Neuron (in vitro differentiated cells): ENCODE measurements at regions not wholly inside any gene's neighbourhood (a gene's known extent, or its start where the extent isn't known, plus 50 kb on each side); places are given as distances from the start of the nearest gene placed in this dataset.

Experiments
- H2AFZ ChIP-seq: one replicate; pipeline ENCODE4 v1.6.1; 2013; ENCODE audit warnings: low read depth, mild to moderate bottlenecking, inconsistent platforms, low read length, moderate library complexity
- H3K27me3 ChIP-seq: one replicate; pipeline ENCODE4 v1.6.1; 2013; ENCODE audit warnings: low read length; ENCODE audit not compliant: insufficient read depth
- H3K36me3 ChIP-seq: one replicate; pipeline ENCODE4 v1.6.1; 2013; ENCODE audit warnings: low read length; ENCODE audit not compliant: insufficient read depth
- H3K4me1 ChIP-seq: one replicate; pipeline ENCODE4 v1.6.1; 2013; ENCODE audit warnings: low read length; ENCODE audit not compliant: insufficient read depth
- H3K4me3 ChIP-seq: 2 replicates; pipeline ENCODE4 v1.5.1; 2013; ENCODE audit warnings: mild to moderate bottlenecking, low read length, moderate library complexity
- H3K9me3 ChIP-seq: one replicate; pipeline ENCODE4 v1.6.1; 2013; ENCODE audit warnings: low read length

GRCh38 chr4:4782969-4783368 is 76.5 kb upstream of the MSX1 start:
- Histone ChIP-seq H3K27me3 (no peaks in the 10 kb centered on the region), H2AFZ (no peak overlapping the region), H3K4me1 (no peaks in the 10 kb centered on the region), H3K4me3 (no peak overlapping the region), H3K36me3 (no peaks in the 10 kb centered on the region), H3K9me3 (no peaks in the 10 kb centered on the region)

GRCh38 chr4:4781936-4782707 is 77.3 kb upstream of the MSX1 start:
- Histone ChIP-seq H3K4me3 (no peak overlapping the region), H2AFZ (no peak overlapping the region), H3K36me3 (no peaks in the 10 kb centered on the region), H3K4me1 (no peaks in the 10 kb centered on the region), H3K9me3 (no peaks in the 10 kb centered on the region), H3K27me3 (no peaks in the 10 kb centered on the region)

GRCh38 chr4:4780729-4781244 is 78.7 kb upstream of the MSX1 start:
- no peaks in the 10 kb centered on the region for H3K9me3 ChIP-seq
- no peaks in the 10 kb centered on the region for H3K27me3 ChIP-seq

GRCh38 chr4:4779486-4779885 is 80.0 kb upstream of the MSX1 start:
- no peaks in the 10 kb centered on the region for H3K9me3 ChIP-seq
- H3K27me3 ChIP-seq: no peaks in the 10 kb centered on the region
- no peak overlapping the region for H3K4me3 ChIP-seq
- no peaks in the 10 kb centered on the region for H3K36me3 ChIP-seq
- H2AFZ ChIP-seq: no peak overlapping the region
- no peaks in the 10 kb centered on the region for H3K4me1 ChIP-seq

More at GRCh38 chr4:4780729-4781244, 78.7 kb upstream of the MSX1 start:
- Histone ChIP-seq H3K4me1 (no peaks in the 10 kb centered on the region), H3K36me3 (no peaks in the 10 kb centered on the region), H3K4me3 (no peak overlapping the region), H2AFZ (no peak overlapping the region)

GRCh38 chr4:4779054-4779453 is 80.4 kb upstream of the MSX1 start:
- H3K4me3 ChIP-seq: no peak overlapping the region
- H2AFZ ChIP-seq: no peak overlapping the region
- no peaks in the 10 kb centered on the region for H3K4me1 ChIP-seq
- no peaks in the 10 kb centered on the region for H3K36me3 ChIP-seq
- no peaks in the 10 kb centered on the region for H3K27me3 ChIP-seq
- no peaks in the 10 kb centered on the region for H3K9me3 ChIP-seq

- no peaks in the 10 kb centered on the region for H3K27me3 ChIP-seq
- H3K4me1 ChIP-seq: no peaks in the 10 kb centered on the region
- no peaks in the 10 kb centered on the region for H3K36me3 ChIP-seq
- H3K4me3 ChIP-seq: no peak overlapping the region
- no peaks in the 10 kb centered on the region for H3K9me3 ChIP-seq
- H2AFZ ChIP-seq: no peak overlapping the region
Measured at GRCh38 chr4:4778554-4778953, 80.9 kb upstream of the MSX1 start.

- no peaks in the 10 kb centered on the region for H3K9me3 ChIP-seq
- H3K27me3 ChIP-seq: no peaks in the 10 kb centered on the region
- no peaks in the 10 kb centered on the region for H3K36me3 ChIP-seq
- H2AFZ ChIP-seq: no peak overlapping the region
- H3K4me3 ChIP-seq: no peak overlapping the region
- H3K4me1 ChIP-seq: no peaks in the 10 kb centered on the region
Measured at GRCh38 chr4:4776934-4777333, 82.5 kb upstream of the MSX1 start.

GRCh38 chr4:4776335-4776734 is 83.1 kb upstream of the MSX1 start:
- H3K4me3 ChIP-seq: no peak overlapping the region
- H3K9me3 ChIP-seq: no peaks in the 10 kb centered on the region
- H3K36me3 ChIP-seq: no peaks in the 10 kb centered on the region
- H2AFZ ChIP-seq: no peak overlapping the region
- H3K4me1 ChIP-seq: no peaks in the 10 kb centered on the region
- no peaks in the 10 kb centered on the region for H3K27me3 ChIP-seq

- no peaks in the 10 kb centered on the region for H3K27me3 ChIP-seq
- H3K4me1 ChIP-seq: no peaks in the 10 kb centered on the region
- H2AFZ ChIP-seq: no peak overlapping the region
- H3K9me3 ChIP-seq: no peaks in the 10 kb centered on the region
- H3K36me3 ChIP-seq: no peaks in the 10 kb centered on the region
- H3K4me3 ChIP-seq: no peak overlapping the region
Measured at GRCh38 chr4:4775493-4776004, 83.9 kb upstream of the MSX1 start.

- Histone ChIP-seq H2AFZ (no peak overlapping the region), H3K27me3 (no peaks in the 10 kb centered on the region), H3K9me3 (no peaks in the 10 kb centered on the region), H3K36me3 (no peaks in the 10 kb centered on the region), H3K4me3 (no peak overlapping the region), H3K4me1 (no peaks in the 10 kb centered on the region)
Measured at GRCh38 chr4:4772534-4772933, 86.9 kb upstream of the MSX1 start.

- H3K27me3 ChIP-seq: no peaks in the 10 kb centered on the region
- no peaks in the 10 kb centered on the region for H3K9me3 ChIP-seq
- H3K36me3 ChIP-seq: no peaks in the 10 kb centered on the region
- no peak overlapping the region for H3K4me3 ChIP-seq
- H2AFZ ChIP-seq: no peak overlapping the region
- H3K4me1 ChIP-seq: no peaks in the 10 kb centered on the region
Measured at GRCh38 chr4:4771160-4771559, 88.3 kb upstream of the MSX1 start.

GRCh38 chr4:4770610-4771009 is 88.9 kb upstream of the MSX1 start:
- H3K4me3 ChIP-seq: no peak overlapping the region
- H3K4me1 ChIP-seq: no peaks in the 10 kb centered on the region
- H3K36me3 ChIP-seq: no peaks in the 10 kb centered on the region
- no peaks in the 10 kb centered on the region for H3K27me3 ChIP-seq
- H3K9me3 ChIP-seq: no peaks in the 10 kb centered on the region
- H2AFZ ChIP-seq: no peak overlapping the region

- Histone ChIP-seq H3K9me3 (no peaks in the 10 kb centered on the region), H3K4me1 (peaks cover 5% of the 10 kb centered on the region), H3K4me3 (no peak overlapping the region), H3K36me3 (no peaks in the 10 kb centered on the region), H3K27me3 (no peaks in the 10 kb centered on the region), H2AFZ (no peak overlapping the region)
Measured at GRCh38 chr4:4766564-4766963, 92.9 kb upstream of the MSX1 start.

- Histone ChIP-seq H3K9me3 (no peaks in the 10 kb centered on the region), H3K4me1 (peaks cover 12% of the 10 kb centered on the region), H3K27me3 (no peaks in the 10 kb centered on the region), H3K36me3 (no peaks in the 10 kb centered on the region), H3K4me3 (no peak overlapping the region), H2AFZ (no peak overlapping the region)
Measured at GRCh38 chr4:4765811-4766210, 93.7 kb upstream of the MSX1 start.
